RPMI7951 (cell line): ENCODE measurements at regions not wholly inside any gene's neighbourhood (a gene's known extent, or its start where the extent isn't known, plus 50 kb on each side); places are given as distances from the start of the nearest gene placed in this dataset.

Source experiments
- DNase-seq: peaks from one replicate; pipeline ENCODE4 v3.0.0-alpha.2; 2012; ENCODE audit warnings: low read depth

DNA sequence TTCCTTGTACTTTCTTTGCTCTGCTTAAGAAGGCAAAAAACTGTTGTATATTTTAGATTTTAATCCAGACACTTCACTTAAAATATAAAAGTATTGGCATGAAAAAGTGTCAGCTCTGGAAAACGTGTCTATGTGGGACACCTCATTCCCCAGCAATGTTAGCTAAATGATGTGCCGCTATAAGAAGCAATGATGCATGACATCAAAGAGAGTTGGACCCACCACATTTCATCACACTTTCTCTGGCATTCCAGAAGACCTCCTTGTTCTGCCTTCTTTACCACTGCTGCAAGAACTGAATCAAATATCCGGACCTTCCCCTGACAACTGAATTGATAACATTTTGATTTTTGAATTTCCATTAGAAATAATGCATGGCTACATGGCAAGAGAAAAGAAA lies 242.4 kb upstream of the TANK start:
- peak; percentile 62 for DNase-seq

DNA sequence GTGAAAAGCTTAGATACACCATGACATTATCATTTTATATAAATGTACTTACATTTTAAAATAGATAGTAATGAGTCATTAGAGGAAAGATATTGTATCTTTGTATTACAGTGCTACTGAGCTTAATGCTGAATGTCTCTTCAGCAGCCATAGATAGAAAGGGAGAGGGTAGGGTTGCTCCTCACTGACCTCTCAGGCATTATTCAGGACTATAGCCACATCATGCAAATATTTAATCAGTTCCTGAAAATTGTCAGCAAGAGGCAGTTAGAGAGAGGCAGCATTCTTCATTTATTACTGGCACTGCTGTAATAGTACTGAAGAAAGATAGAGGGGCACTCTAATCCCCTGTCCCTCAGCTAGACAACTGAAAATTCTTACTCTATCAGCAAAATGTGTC lies 242.0 kb upstream of the TANK start:
- no peak for DNase-seq

DNA sequence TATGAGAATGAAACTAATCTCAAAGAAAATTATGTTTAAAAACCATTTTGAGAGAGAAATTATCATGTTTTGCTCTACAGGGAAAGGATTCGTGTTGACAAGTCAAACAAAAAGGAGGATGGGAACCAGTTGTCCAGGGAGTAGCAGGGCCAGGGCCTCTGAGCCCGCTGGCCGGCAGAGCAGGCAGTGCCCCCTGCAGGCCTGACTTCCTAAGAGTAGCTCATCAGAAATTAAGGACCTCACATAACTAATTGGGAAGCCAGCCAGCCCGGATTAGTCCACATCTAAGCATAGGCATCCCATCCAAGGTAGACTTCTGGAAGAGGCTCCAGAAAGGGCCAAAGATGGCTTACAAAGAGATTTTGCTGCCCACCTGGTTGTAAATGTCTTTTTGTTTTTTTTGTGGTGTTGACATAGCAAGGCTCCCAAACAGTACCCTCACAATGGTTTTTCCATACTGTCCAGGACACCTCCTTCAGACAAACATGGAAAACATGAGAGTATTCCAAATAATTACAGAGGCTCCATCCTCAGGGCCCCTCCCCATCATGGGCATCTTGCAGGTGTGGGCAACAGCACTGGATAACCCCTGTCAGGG lies 241.2 kb upstream of the TANK start:
- peak; percentile 77 for DNase-seq

DNA sequence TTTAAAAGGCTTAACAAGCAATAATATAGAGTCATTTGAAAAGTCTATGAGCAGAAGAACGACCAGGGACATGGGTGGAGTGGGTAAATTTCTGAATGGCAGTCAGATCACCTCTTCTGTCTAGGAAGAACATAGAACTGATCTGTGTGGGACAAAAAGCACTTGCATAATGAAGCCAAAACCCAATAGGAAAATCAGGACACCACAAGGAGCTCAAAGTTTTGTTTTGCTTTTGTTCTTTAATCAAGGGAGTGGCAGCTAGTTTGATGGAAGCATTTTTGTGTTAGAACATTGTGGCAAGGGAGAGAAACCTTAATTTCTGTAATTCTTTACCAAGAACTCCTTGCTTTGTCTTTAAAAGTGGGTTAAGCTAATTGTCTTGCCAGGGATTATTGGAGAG lies 240.2 kb upstream of the TANK start:
- peak; percentile 28 for DNase-seq

DNA sequence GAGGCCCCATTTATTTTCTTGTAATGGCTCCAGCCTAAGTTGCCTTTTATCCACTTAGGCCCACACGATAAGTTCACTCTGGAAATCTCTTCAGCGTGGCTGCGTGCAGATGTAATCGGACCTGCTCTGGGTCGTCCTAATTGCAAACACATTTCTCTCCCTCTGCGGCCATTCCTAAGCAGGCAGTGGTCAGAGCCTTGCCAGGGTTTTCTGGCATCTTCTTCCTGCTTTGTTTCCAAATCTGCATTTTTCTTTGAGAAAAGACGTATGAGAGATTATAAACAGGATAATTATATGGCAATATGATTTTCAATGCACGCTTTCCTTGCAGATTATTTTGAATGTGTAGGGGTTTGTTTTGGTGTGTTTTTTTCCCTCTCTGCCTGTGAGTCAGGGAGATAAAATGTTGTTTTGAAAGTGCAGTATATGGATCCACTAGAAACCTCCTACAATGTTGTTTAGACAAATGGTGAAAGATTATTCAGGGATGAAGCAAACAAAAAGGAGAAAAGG lies 239.4 kb upstream of the TANK start:
- peak; percentile 91 for DNase-seq

DNA sequence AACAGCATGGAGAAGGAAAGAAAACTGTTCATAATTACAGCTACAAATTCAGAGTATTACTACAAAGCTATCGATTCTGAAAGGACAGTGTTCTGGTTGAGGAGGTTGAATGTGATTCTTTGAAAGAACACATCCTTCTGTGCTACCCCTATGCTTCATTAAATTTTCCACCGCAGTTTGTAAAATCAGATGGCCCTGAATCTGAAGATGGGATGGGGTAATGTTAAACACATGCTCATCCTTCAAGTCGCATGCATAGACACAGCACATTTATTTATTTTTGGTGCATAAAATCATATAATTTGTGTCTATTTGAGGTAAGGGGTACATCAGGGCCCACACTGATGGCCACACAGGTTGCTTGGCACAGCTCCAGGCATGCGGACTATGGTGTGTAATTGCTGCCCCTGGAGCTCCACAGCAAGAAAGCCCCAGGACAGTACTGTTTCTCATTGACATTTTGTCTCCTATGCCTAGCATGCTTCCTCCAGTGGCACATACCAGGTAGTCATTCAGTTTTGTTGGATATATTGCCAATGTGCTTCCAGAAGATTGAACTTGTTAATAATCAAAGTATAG lies 238.8 kb upstream of the TANK start:
- DNase-seq = no peak

DNA sequence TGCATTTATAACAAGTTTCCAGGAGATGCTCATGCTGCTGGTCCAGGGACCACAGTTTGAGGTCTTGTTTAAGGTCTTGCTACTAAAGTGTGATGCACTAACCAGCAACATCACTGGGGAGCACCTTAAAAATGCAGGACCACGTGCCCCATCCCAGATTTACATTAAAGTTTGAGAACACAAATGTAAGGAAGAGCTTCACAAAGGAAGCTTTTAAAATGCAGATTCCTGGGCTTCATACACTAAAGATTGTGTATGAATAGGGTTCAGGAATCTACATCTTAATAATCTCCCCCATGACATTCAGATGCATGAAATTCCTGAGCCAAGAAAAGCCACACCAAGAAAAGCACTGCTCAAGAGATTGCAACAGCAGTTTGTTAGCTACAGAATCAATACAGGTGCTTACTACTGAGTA lies 235.3 kb upstream of the TANK start:
- DNase-seq = no peak

DNA sequence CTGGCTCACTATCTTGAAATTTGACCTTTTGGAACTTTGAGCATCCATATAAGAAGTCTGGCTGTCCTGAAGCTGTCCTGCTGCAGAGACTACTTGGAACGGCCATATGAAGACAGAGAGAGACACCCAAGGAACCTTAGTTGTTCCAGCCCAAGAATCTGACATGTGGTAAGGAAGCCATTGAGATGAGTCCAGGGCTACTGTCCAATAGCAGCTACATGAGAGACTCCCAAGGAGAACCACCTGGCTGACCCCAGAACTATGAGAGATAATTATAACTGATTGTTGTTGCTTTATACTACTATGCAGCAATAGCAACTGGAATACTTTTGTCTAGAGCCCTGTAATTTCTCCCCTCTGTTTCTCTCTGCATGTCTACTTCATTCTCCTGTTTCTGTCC lies 234.3 kb upstream of the TANK start:
- no peak for DNase-seq

DNA sequence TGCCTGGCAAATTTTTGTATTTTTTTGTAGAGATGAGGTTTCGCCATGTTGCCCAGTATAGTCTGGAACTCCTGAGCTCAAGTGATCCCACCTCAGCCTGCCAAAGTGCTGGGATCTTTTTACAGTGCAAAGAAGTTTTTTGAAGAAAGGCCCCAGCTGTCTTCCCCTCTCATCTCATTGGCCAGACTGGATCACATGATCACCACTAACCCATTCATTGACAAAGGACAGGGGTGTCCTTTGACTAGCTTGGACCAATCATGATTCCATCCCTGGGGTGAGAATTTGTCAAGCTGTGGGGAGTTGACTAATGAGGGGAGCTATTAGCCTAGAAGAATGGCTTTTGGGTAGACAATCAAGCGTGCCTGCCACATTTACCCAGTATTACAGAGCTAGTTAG lies 232.9 kb upstream of the TANK start:
- DNase-seq = no peak

DNA sequence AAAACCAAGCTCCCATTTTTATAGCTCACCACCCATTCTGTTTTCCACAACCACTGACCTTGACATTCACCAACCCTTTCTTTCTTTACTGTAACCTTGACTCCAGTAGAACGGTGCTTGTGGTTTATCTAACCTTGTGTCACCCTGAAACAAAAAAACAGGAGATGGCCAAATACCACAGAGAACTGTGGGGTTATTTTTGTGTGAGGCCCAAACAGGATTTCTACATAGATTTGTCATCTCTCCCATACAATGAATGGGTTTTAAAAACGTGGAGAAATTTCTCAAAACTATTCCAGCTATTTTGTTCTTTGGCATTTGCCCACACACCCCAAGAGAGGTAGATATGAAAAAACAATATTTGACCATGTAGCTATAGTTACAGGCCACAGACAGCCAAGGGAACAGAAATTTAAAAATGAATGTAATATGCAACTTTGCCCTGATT lies 231.3 kb upstream of the TANK start:
- peak; percentile 41 for DNase-seq

DNA sequence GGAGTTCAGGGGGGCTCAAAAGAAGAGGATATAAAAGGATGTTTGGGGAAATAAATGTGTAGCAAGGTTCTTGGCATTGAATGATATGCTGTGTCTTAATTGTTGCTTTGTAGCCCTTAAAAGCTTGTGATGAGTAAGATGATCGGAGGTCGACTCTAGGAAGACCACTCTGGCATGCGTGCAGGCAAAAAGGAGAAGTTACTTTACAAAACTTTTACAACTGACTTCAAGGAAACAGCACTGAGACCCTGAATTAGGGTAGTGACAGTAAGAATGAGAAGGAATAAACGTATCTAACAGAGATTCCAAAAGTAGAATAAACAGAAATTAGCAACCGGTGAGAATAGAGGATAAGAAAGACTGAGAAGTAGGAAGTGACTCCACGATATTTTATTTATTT lies 228.7 kb upstream of the TANK start:
- DNase-seq = no peak

DNA sequence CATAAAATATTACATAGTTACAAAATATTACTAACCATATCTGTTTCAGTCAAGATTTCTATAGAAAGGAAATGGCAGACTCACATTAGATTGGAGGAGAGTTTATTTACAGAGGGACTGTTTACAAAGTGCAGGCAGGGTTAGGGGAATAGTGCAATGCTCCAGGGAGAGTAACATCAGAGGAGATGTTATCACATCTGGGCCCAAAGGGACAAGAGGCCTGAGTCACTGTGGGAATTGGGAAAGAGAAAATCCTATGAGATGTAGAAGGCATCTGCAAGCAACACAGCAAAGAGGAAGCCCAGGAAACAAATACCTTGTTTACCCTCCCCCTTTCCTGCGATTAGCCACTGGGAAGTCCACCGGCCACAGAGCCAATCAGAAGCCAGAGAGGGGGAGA lies 227.3 kb upstream of the TANK start:
- DNase-seq = peak; percentile 63

DNA sequence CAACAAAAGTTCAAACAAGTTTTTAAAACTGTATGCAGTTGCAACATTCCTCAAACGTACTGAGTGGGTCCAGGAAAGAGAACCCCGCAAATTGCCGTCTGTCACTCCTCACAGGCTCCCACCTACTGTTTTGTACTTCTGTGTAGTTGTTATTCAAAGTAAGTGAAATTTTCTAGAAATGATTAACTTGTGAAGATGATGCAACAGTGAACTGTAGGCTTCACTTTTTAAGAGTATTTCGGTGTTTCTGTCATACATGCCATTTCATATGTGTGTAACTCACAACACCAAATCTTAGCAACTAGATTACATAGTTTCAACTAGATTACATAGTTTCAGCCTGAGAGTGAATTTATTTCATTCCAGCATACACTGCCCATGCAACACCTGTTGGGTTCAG lies 226.0 kb upstream of the TANK start:
- DNase-seq = no peak

DNA sequence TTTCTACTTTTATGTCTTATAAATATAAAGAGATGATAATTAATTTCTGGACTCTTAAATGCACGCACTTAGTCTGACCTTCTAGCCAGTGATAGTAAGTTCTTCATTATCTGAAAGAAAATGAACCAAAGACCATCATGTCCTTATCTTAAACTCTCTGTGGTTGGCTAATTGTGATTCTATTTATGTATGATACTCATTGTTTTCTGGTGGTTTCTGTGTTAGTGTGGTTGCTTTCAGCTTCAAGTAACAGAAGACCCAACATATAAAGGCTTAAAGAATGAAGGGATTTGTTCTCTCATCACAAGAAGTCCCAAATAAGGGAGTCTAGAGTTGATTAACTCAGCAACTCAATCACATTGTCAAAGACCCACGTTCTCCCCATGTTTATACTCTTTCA lies 225.2 kb upstream of the TANK start:
- DNase-seq = no peak

DNA sequence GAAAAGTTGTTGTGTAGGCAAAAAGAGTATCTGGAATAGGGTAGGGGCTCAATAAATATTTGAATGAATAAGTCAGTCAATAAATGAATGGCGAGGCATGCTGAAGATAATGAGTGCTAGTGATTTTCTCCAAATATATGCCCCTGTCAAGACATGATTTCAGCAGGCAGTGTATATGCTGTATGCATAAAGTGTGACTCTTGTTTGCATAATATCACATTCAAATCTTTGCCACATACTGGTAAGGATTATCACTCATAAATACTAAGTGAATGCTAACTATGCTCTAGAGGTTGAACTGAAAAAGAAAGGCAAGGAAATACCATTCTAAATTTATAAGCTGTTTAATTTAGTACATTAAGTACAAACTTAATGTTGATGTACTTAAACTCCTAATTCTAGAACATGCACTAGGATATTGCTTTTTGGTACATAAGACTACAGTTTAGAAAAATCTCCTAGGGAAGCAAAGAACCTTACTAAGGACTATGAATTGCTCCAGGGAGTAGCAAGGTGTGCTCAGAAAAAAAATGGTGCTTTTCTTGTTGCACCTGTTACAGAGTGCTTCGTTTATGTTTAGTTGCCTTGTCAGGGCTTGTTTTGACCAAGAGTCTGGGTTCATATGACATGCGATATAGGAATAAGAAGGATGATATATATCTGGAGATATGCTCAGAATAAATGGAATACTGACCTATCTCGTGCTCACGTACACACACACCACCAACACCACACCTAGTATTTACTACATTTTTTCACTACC lies 224.0 kb upstream of the TANK start:
- no peak for DNase-seq

DNA sequence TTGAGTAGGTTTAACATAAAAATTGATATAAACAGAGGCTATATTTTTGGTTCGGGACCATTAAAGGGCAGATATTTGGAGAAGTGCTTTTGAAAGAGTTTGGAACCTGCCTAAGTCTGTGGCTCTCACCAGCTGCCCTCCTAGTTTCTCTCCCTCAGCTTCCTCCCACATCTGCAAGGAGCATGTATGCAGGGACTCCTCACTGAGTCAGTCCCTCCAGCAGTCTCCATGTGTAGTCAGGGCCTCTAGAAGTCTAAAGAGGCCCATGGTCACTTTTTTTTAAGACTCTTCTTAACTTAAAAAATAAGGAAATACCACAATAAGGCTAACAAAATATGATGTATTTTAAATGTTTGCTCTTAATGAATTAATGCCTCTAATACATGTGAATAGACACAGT lies 220.0 kb upstream of the TANK start:
- DNase-seq = peak; percentile 26

DNA sequence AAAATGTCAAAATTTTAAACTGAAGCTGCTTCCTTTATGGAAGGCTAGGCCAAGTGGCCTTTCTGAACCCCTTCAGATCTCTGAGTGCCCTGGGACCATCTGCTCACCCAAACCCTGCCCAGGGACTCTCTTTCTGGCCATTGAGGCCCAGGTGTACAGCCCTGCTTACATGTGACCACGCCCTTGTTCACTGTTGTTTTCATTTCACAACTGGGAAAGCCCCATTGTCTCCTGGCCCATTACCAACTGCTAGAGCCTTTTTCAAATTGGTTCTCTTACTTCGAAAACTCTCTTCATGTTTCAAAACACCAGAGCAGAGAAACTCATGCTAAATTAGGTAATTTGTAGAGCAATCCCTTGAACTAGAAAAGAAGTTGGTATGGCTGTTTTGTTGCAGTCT lies 219.5 kb upstream of the TANK start:
- peak; percentile 20 for DNase-seq

DNA sequence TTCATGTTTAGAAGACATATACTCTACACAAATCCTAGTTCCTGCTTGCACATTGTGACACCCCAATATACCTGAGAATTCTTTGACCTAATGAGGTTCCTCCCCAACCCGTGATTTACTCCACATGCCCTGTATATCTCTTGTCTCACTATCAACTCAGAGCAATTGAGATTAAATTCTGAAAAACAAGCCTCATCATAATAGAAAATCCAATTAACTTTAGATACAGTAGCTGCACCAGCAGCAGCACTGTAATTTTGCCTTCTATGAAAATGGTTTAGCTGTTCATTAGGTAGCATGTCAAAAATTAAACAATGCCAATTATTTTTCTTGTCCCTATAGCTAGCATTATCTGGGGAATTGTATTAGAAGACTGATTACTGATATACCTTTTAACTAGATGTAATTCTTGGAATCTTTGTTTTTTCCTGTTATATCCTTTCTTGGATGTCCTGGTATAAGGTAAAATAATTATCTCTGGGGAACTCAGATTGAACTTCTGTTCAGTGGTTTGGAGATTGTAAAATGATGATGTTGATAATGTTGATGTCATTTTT lies 218.9 kb upstream of the TANK start:
- DNase-seq = no peak

DNA sequence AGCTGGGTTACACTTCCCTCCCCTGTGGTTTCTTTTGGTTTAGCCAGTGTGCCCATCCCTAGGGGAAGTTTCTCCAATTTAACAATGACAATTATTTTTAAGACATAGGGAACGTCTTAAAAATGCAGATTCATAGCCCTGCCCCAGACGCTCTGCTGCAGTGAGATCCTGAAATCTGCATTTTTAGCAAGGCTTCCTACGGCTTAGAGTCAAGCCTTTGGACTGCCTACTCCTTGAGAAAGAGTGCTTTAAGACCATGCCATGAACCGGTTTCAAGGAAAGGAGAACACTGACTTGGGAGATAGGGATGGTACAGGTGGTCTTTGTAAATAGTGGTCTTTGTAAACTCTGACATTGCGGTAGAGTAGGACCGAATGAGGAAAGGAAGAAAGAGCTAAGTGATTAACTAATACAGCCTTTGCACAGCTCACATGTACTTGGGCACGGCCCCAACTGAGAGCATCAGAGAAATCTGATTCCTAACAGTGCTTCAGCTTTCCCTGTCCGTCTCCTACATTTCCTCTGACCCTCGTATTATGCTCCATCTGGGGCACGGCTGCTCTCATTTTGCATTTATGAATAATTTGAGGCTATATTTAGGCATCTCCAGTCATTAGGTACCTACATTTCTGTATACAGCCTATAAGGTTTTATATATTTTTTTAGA lies 217.6 kb upstream of the TANK start:
- no peak for DNase-seq

DNA sequence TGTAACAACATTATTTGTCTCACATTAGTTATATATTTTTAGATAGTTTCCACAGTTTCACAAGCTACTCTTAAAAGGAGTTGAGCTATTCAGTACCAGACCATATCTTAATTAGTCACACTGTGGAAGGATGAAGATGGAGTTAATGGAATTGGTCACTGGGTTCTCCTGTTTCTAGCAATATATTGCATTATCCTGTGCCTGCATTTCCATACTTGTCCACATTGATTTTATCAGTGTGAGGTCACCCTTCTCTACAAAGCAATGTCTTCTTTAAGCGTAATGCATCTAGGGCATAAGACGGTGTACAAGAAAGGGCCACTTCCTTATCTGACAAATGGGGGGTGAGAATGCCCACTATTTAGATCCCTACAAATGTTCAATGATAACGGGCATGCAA lies 216.8 kb upstream of the TANK start:
- DNase-seq = no peak

DNA sequence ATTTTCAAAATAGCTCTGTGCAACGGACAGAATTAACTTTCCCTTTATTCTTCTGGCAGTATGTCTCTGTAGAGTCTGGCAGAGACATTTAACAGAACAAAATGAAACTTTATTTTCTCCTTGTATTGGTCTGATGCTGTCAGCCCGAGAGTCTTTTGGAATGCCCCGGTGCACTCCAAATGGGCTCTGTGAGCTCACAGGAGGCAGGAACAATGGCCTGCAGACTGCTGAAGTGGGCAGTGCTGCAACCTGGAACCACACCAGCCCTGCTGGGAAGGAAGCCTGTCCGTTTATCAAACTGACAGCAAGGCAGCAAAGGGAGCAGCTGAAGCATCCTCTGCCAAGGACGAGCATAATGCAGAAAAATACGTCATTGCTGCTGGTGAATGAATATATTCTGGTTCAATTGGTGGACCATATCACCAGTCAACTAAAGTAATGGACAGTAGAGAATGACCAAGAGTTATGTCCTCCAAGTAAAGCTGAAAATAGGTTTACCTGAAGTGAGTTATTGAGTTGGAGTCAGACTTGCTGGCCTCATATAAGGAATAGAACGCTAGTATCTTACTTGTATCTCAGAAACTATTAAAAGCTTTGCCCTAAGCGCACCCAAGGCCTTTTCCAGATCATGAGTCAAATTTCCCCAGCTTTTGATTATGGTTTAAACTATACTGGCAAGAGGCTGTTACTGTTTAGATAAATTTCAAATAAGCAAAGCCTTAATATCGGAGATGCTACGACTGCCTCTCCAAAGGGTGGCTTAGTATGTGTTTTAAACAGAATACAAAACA lies 207.6 kb upstream of the TANK start:
- DNase-seq = no peak

DNA sequence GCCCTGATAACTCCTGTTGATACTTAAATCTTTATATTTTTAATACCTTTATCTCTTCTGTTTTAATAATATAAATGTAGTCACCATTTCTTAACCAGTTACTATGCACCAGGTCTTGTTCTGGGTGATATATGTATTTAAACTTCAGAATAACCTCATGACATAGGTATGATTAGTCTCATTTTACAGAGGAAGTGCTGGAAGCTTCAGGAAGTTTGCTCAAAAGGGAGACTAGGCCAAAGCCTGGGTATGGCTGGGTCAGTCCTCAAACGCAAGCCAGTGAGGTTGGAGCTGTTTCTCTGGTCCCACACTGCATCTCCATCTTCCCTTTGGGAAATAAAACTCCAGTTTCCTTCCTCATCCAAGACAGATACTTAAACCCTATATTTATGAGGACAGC lies 204.7 kb upstream of the TANK start:
- DNase-seq = no peak
